Uterus (tissue), 3 donors: ENCODE measurements at regions not wholly inside any gene's neighbourhood (a gene's known extent, or its start where the extent isn't known, plus 50 kb on each side); places are given as distances from the start of the nearest gene placed in this dataset.

ENCODE experiments used
- DNase-seq, 2 donors: peaks; one replicate each; pipeline ENCODE4 v3.0.0-alpha.2; 2019 to 2020
- H3K27ac ChIP-seq, 2 donors: fragments of 200-600 bp; sonication (generic); 1 replicate in 1 of 2; 2 replicates in 1 of 2; pipeline ENCODE4 v1.5.1; 2016 to 2018
- H3K27me3 ChIP-seq, 2 donors: fragments of 200-600 bp; sonication (generic); one replicate each; pipeline ENCODE4 v1.5.1; 2018 to 2019; ENCODE audit warnings: control low read depth in 1 of 2
- H3K36me3 ChIP-seq, 2 donors: fragments of 200-600 bp; sonication (generic); one replicate each; pipeline ENCODE4 v1.5.1; 2019; ENCODE audit warnings: control low read depth in 1 of 2
- H3K4me1 ChIP-seq, 2 donors: fragments of 200-600 bp; sonication (generic); one replicate each; pipeline ENCODE4 v1.5.1; 2018 to 2019; ENCODE audit warnings: control low read depth in 1 of 2
- H3K4me3 ChIP-seq, 2 donors: fragments of 200-600 bp; sonication (generic); 1 replicate in 1 of 2; 2 replicates in 1 of 2; pipeline ENCODE4 v1.5.1; 2018 to 2019; ENCODE audit warnings: mild to moderate bottlenecking in 1 of 2
- H3K9me3 ChIP-seq, 2 donors: fragments of 200-600 bp; sonication (generic); one replicate each; pipeline ENCODE4 v1.5.1; 2019; ENCODE audit warnings: control low read depth in 1 of 2
- POLR2A ChIP-seq, 2 donors: fragments of 450-650 bp; IDR thresholded peaks; one replicate each; pipeline ENCODE4 v1.6.1; 2016; ENCODE audit warnings: antibody characterized with exemption in 2 of 2, mild to moderate bottlenecking in 1 of 2, moderate library complexity in 1 of 2
- intact Hi-C: fragments of 100-400 bp; cut with DNase I; formaldehyde crosslinking; loops from one replicate; pipeline ENCODE4 v1.15.1; 2023; ENCODE audit warnings: low total_unique reads
- TF ChIP-seq, protein P1 (sequence below), 4 experiments: fragments of 200-600 bp in 2 of 4; fragments of 450-650 bp in 2 of 4; sonication (generic) in 2 of 4; IDR thresholded peaks; one replicate each; pipeline ENCODE4 v1.5.1; 2016 to 2019; ENCODE audit warnings: antibody characterized with exemption in 4 of 4, mild to moderate bottlenecking in 2 of 4, moderate library complexity in 1 of 4
- donor health status: DM: yes; HTN: yes; CAD: no.

DNA sequence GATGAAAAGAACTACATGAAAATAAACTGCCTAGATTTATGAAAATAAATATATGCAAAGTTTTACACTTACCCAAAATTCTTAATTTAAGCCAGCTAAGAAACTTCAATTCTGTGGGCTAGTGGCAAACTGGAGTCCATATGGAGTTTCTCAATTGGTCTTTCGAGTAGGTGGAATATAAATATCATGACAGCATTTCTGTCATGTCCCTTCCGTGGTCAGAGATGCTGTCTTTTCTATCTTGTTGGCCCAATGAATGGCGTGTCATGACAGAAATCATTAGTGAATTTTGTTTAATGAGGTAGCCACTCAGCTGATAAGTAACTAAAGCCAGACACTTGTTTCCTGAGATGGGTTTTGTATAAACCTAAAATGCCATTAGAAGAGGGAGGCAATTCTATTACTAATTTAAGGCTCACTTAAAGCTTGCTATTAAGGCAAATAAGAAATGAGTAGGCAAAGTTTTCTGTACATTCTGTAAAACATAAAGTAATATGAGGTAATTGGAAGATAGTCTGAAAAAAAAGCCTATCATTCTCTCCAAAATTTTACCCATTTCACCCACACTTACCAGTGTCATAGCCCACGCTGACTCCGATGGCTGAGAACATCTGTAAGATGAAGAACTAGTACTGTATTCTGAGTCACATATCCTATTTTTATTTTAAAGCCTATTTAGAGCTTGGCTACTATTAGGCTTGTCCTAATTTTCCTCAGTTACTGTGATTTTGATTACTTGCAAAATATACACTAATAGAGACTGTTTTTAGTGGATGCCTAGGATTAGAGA, 419.3 kb upstream of the MEF2C start:
- DNase-seq: no peak
- Histone ChIP-seq H3K9me3 (no peaks in the 10 kb centered on the region), H3K4me1 (no peaks in the 10 kb centered on the region), H3K27me3 (no peaks in the 10 kb centered on the region), H3K36me3 (no peaks in the 10 kb centered on the region), H3K4me3 (no peak overlapping the region), H3K27ac (no peak overlapping the region)
- intact Hi-C loops: no loop called here
- TF ChIP-seq, protein P1, sequence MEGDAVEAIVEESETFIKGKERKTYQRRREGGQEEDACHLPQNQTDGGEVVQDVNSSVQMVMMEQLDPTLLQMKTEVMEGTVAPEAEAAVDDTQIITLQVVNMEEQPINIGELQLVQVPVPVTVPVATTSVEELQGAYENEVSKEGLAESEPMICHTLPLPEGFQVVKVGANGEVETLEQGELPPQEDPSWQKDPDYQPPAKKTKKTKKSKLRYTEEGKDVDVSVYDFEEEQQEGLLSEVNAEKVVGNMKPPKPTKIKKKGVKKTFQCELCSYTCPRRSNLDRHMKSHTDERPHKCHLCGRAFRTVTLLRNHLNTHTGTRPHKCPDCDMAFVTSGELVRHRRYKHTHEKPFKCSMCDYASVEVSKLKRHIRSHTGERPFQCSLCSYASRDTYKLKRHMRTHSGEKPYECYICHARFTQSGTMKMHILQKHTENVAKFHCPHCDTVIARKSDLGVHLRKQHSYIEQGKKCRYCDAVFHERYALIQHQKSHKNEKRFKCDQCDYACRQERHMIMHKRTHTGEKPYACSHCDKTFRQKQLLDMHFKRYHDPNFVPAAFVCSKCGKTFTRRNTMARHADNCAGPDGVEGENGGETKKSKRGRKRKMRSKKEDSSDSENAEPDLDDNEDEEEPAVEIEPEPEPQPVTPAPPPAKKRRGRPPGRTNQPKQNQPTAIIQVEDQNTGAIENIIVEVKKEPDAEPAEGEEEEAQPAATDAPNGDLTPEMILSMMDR (IDR thresholded peaks at IDR 0.05): no peak
- no peak for TF ChIP-seq POLR2A (IDR thresholded peaks at IDR 0.05)

DNA sequence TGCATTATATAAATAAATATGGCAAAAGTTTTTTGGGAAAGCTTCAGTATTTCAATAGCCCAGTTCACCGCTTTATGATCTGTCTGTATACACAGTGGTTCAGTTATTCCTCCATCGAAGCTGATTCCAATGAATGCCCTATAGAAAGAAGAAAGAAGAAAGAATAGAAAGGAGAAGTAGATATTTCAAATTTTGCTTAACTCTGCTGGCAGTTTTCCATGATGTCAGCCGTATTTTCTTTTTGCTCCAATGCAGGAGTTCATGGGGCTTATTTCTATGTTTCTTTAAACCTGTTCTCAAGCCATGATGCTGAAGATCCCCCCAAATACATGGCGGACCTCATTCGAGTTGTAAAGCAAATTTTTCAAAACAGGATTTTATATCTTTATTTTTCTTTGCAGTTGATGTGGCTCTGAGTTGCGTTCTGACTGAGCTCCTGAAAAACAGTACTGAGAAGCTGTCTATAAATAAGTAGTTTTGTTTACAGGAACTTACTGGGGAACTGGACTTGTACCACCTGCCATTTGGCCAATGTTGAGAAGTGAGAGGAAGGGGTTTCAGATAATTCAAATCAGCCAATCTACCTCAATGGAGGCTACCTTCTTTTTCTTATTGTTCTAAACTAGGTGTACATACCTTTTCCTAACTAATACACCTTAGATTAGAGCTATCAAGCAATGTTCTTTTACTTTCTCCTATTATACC, 418.5 kb upstream of the MEF2C start:
- no peaks in the 10 kb centered on the region for H3K36me3 ChIP-seq
- intact Hi-C loops: no loop called here
- no peak for TF ChIP-seq POLR2A (IDR thresholded peaks at IDR 0.05)
- TF ChIP-seq, protein P1 (IDR thresholded peaks at IDR 0.05): no peak
- no peak overlapping the region for H3K4me3 ChIP-seq
- no peaks in the 10 kb centered on the region for H3K9me3 ChIP-seq
- no peak for DNase-seq
- H3K27ac ChIP-seq: no peak overlapping the region
- H3K4me1 ChIP-seq: no peaks in the 10 kb centered on the region
- H3K27me3 ChIP-seq: no peaks in the 10 kb centered on the region

DNA sequence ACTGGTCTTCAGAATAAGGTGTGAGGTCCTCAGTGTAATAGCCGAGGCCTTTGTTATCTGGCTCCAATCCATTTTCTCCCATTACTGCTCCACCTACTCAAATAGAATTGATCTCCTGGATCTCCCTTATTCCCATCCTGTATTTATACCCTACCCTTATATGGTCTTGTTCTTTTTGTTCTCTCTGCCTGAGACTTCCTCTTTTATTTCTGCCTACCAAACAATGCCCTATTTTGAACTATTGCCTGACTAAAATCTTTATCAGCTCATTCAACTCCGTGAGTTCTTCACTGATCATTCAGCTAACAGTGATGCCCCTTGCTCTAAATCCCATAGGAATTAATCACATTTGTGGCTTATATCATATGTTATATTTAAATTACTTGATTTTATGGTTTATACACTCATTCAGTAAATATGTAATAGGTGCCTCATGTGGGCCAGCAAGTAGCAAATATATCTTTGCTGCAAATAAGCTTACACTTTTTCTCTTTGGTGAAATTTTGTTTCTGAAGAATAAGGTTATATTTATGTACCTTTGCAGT, 417.5 kb upstream of the MEF2C start:
- no peak for DNase-seq
- intact Hi-C loops: no loop called here
- no peak overlapping the region for H3K27ac ChIP-seq
- H3K27me3 ChIP-seq: no peaks in the 10 kb centered on the region
- no peaks in the 10 kb centered on the region for H3K9me3 ChIP-seq
- no peaks in the 10 kb centered on the region for H3K4me1 ChIP-seq
- H3K4me3 ChIP-seq: no peak overlapping the region
- no peaks in the 10 kb centered on the region for H3K36me3 ChIP-seq
- no peak for TF ChIP-seq POLR2A (IDR thresholded peaks at IDR 0.05)
- TF ChIP-seq, protein P1 (IDR thresholded peaks at IDR 0.05): no peak

DNA sequence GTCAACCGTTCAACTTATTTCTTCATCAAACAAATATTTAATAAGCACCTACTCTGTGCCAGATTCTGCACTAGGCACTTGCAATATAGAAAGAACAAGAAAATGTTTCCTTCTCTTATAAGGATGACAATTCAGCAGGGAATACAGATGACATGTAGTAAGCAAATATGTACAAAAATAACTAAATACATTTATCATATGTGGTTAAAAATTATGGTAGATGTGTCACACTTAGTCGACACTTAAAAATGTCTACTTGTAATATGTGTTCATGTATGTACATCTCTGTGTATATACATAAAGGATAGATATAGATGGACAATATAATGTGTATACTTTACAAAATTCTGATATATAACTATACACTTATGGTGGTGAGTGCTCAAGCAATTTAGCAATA, 417.0 kb upstream of the MEF2C start:
- no peaks in the 10 kb centered on the region for H3K9me3 ChIP-seq
- intact Hi-C loops: no loop called here
- H3K4me1 ChIP-seq: no peaks in the 10 kb centered on the region
- no peaks in the 10 kb centered on the region for H3K36me3 ChIP-seq
- DNase-seq: no peak
- no peak overlapping the region for H3K4me3 ChIP-seq
- H3K27ac ChIP-seq: no peak overlapping the region
- no peaks in the 10 kb centered on the region for H3K27me3 ChIP-seq
- TF ChIP-seq, protein P1 (IDR thresholded peaks at IDR 0.05): no peak
- no peak for TF ChIP-seq POLR2A (IDR thresholded peaks at IDR 0.05)

GRCh38 chr5:89297066-89297465, 414.1 kb upstream of the MEF2C start:
- TF ChIP-seq, protein P1 (IDR thresholded peaks at IDR 0.05): no peak
- TF ChIP-seq POLR2A (IDR thresholded peaks at IDR 0.05): no peak
- DNase-seq: no peak
- no peak overlapping the region for H3K27ac ChIP-seq
- no peaks in the 10 kb centered on the region for H3K4me1 ChIP-seq
- no peaks in the 10 kb centered on the region for H3K36me3 ChIP-seq
- no peak overlapping the region for H3K4me3 ChIP-seq
- H3K9me3 ChIP-seq: no peaks in the 10 kb centered on the region
- intact Hi-C loops: no loop called here
- H3K27me3 ChIP-seq: no peaks in the 10 kb centered on the region
